GM23248 (cell line): ENCODE measurements at regions not wholly inside any gene's neighbourhood (a gene's known extent, or its start where the extent isn't known, plus 50 kb on each side); places are given as distances from the start of the nearest gene placed in this dataset.

ENCODE experiments used
- EZH2 ChIP-seq: fragments of 200-600 bp; sonication (generic); IDR thresholded peaks from 2 replicates; pipeline ENCODE4 v1.6.1; 2018; ENCODE audit warnings: antibody characterized with exemption, mild to moderate bottlenecking; ENCODE audit not compliant: insufficient read depth, poor library complexity, severe bottlenecking
- EZH2phosphoT487 ChIP-seq: fragments of 200-600 bp; sonication (generic); IDR thresholded peaks from 2 replicates; pipeline ENCODE4 v1.6.1; 2018; ENCODE audit warnings: antibody characterized with exemption, moderate library complexity, mild to moderate bottlenecking, low read depth; ENCODE audit not compliant: insufficient read depth

DNA sequence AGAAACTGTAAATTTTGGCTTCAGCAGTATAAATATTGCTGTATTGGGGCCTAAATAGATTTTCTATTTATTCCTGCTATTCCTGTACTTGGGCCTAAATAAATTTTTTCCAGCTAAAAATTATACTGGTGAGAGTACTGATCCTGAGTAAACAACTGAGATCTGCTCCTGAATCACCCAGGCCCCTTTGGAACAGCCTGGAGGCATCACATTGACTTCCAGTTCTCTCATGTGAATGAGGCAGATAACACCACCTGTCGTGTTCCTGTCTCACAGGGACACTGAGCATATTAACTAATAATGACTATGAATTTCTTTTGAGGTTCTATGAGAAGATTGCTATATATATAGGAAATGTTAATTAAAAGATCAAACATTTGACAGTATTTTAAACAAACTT lies 119.5 kb upstream of the PLCXD3 start:
- TF ChIP-seq EZH2phosphoT487 (no peak), EZH2 (no peak)
